ENCODE measurements at regions not wholly inside any gene's neighbourhood (a gene's known extent, or its start where the extent isn't known, plus 50 kb on each side); places are given as distances from the start of the nearest gene placed in this dataset.

GRCh38 chr9:78630966-78631365 is 334.0 kb downstream of the PSAT1 start:
- intact Hi-C loops (cut with DNase I): no loop called here
- Histone ChIP-seq H3K27me3 (no peaks in the 10 kb centered on the region), H3K4me3 (no peak overlapping the region), H3K36me3 (no peaks in the 10 kb centered on the region), H3K27ac (no peak overlapping the region), H3K9me3 (no peaks in the 10 kb centered on the region), H3K4me1 (ENCODE audit: insufficient read depth) (no peaks in the 10 kb centered on the region)
- WGBS, 3 donors: 12 to 31% (median 20%) methylated on average over 4 of the region's 4 CpGs
- TF ChIP-seq, protein P1, sequence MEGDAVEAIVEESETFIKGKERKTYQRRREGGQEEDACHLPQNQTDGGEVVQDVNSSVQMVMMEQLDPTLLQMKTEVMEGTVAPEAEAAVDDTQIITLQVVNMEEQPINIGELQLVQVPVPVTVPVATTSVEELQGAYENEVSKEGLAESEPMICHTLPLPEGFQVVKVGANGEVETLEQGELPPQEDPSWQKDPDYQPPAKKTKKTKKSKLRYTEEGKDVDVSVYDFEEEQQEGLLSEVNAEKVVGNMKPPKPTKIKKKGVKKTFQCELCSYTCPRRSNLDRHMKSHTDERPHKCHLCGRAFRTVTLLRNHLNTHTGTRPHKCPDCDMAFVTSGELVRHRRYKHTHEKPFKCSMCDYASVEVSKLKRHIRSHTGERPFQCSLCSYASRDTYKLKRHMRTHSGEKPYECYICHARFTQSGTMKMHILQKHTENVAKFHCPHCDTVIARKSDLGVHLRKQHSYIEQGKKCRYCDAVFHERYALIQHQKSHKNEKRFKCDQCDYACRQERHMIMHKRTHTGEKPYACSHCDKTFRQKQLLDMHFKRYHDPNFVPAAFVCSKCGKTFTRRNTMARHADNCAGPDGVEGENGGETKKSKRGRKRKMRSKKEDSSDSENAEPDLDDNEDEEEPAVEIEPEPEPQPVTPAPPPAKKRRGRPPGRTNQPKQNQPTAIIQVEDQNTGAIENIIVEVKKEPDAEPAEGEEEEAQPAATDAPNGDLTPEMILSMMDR (IDR thresholded peaks at IDR 0.05): no peak
- TF ChIP-seq POLR2A (IDR thresholded peaks at IDR 0.05) (no peak), EP300 (IDR thresholded peaks at IDR 0.05) (no peak)
- no peak for DNase-seq

GRCh38 chr9:78640728-78641127 is 343.8 kb downstream of the PSAT1 start:
- TF ChIP-seq, protein P1 (IDR thresholded peaks at IDR 0.05): no peak
- TF ChIP-seq EP300 (IDR thresholded peaks at IDR 0.05): no peak
- no peak for TF ChIP-seq POLR2A (IDR thresholded peaks at IDR 0.05)
- H3K4me3 ChIP-seq: no peak overlapping the region
- no peak overlapping the region for H3K27ac ChIP-seq
- intact Hi-C loops (cut with DNase I): no loop called here
- no peaks in the 10 kb centered on the region for H3K9me3 ChIP-seq
- no peaks in the 10 kb centered on the region for H3K27me3 ChIP-seq
- no peak for DNase-seq
- 71 to 74% (median 73%) methylated on average over 4 of the region's 4 CpGs for WGBS, 3 donors
- no peaks in the 10 kb centered on the region for H3K4me1 ChIP-seq (ENCODE audit: insufficient read depth)
- H3K36me3 ChIP-seq: no peaks in the 10 kb centered on the region

GRCh38 chr9:78644359-78644758 is 347.4 kb downstream of the PSAT1 start:
- no peak for DNase-seq
- intact Hi-C loops (cut with DNase I): no loop called here
- no peak for TF ChIP-seq POLR2A (IDR thresholded peaks at IDR 0.05)
- TF ChIP-seq, protein P1 (IDR thresholded peaks at IDR 0.05): no peak
- no peak for TF ChIP-seq EP300 (IDR thresholded peaks at IDR 0.05)

GRCh38 chr9:78654324-78654723 is 357.4 kb downstream of the PSAT1 start:
- TF ChIP-seq, protein P1 (IDR thresholded peaks at IDR 0.05): no peak
- TF ChIP-seq POLR2A (IDR thresholded peaks at IDR 0.05) (no peak), EP300 (IDR thresholded peaks at IDR 0.05) (no peak)
- WGBS, 3 donors: 70 to 88% (median 81%) methylated on average over 1 of the region's 1 CpG
- Histone ChIP-seq H3K27ac (no peak overlapping the region), H3K36me3 (no peaks in the 10 kb centered on the region), H3K9me3 (no peaks in the 10 kb centered on the region), H3K27me3 (no peaks in the 10 kb centered on the region), H3K4me1 (ENCODE audit: insufficient read depth) (no peaks in the 10 kb centered on the region), H3K4me3 (no peak overlapping the region)
- DNase-seq: no peak
- intact Hi-C loops (cut with DNase I): no loop called here

More at GRCh38 chr9:78644359-78644758, 347.4 kb downstream of the PSAT1 start:
- no peaks in the 10 kb centered on the region for H3K36me3 ChIP-seq
- no peak overlapping the region for H3K27ac ChIP-seq
- no peaks in the 10 kb centered on the region for H3K27me3 ChIP-seq
- H3K9me3 ChIP-seq: no peaks in the 10 kb centered on the region
- H3K4me1 ChIP-seq (ENCODE audit: insufficient read depth): no peaks in the 10 kb centered on the region
- no peak overlapping the region for H3K4me3 ChIP-seq

Measured in ovary (tissue), 7 donors.